ENCODE measurements at regions not wholly inside any gene's neighbourhood (a gene's known extent, or its start where the extent isn't known, plus 50 kb on each side); places are given as distances from the start of the nearest gene placed in this dataset.

GRCh38 chr5:61910771-61911170 is 395.2 kb upstream of the KIF2A start:
- TF ChIP-seq CTCF (IDR thresholded peaks at IDR 0.05; ENCODE audit: borderline replicate concordance, extremely low read depth, low read length, poor library complexity, severe bottlenecking) (no peak), EZH2 (IDR thresholded peaks at IDR 0.05; ENCODE audit: borderline replicate concordance, low read depth, low read length, severe bottlenecking) (no peak)
